HepG2 (cell line): ENCODE measurements at regions not wholly inside any gene's neighbourhood (a gene's known extent, or its start where the extent isn't known, plus 50 kb on each side); places are given as distances from the start of the nearest gene placed in this dataset.

Experiments
- ATAC-seq: fragments of 200-7000 bp; cut with Tn5 transposase; 3 replicates; pipeline ENCODE4 v1.9.1; 2020; ENCODE audit warnings: mild to moderate bottlenecking, moderate library complexity
- BruUV-seq: library from RNA; stranded (reverse); fragments of 400-500 nt; replicated peaks from 2 replicates; lab custom pipeline; 2021; lab: Mats Ljungman, UMichigan
- CTCF ChIA-PET: fragments of 300-600 bp; formaldehyde crosslinking; extraction: SDS; loops from one replicate; lab custom pipeline; 2021; ENCODE audit warnings: low total read pairs, inconsistent platforms, low intra/inter-chr PET ratio; lab: Yijun Ruan, JAX
- POLR2A ChIA-PET: fragments of 350-600 bp; sonication (Branson Sonifier 250); formaldehyde crosslinking; loops from one replicate; lab custom pipeline; 2020; ENCODE audit warnings: antibody characterized with exemption, inconsistent platforms; lab: Yijun Ruan, JAX
- DNase-seq: peaks from one replicate; pipeline ENCODE4 v3.0.0-alpha.2; 2015; ENCODE audit warnings: low spot score
- FAIRE-seq: peaks from 3 replicates; lab custom pipeline; 2011; peaks lifted over from hg19 to GRCh38; lab: Jason Lieb, UNC
- H2AFZ ChIP-seq: one replicate; pipeline ENCODE4 v1.6.1; 2011; ENCODE audit warnings: low read length, inconsistent platforms
- H3K27ac ChIP-seq: fragments of 300-600 bp; 3 replicates; pipeline ENCODE4 v1.8.0; 2011; ENCODE audit warnings: mixed run types, mild to moderate bottlenecking, mixed read lengths, low read length, inconsistent platforms; ENCODE audit not compliant: insufficient read depth; ENCODE audit errors: extremely low read length
- H3K27me3 ChIP-seq, 2 experiments: fragments of 200-600 bp in 1 of 2; 2 replicates in 1 of 2; 3 replicates in 1 of 2; pipeline versions ENCODE4 v1.6.0 to v1.8.0; 2011; ENCODE audit warnings: low read length in 2 of 2, mild to moderate bottlenecking in 2 of 2, moderate library complexity in 2 of 2, inconsistent platforms in 1 of 2; ENCODE audit not compliant: insufficient read depth in 2 of 2, control insufficient read depth in 1 of 2
- H3K36me3 ChIP-seq, 2 experiments: fragments of 200-600 bp in 1 of 2; replicated peaks in 1 of 2; 2 replicates in 1 of 2; 3 replicates in 1 of 2; pipeline versions ENCODE4 v1.5.1 to v1.8.0; 2011; ENCODE audit warnings: low read length in 2 of 2, inconsistent platforms in 1 of 2; ENCODE audit not compliant: insufficient read depth in 2 of 2, control insufficient read depth in 1 of 2
- H3K4me1 ChIP-seq: 2 replicates; pipeline ENCODE4 v1.5.1; 2012; ENCODE audit warnings: low read length, inconsistent platforms; ENCODE audit not compliant: insufficient read depth
- H3K4me2 ChIP-seq: 2 replicates; pipeline ENCODE4 v1.6.0; 2011; ENCODE audit warnings: low read depth, low read length, inconsistent platforms
- H3K4me3 ChIP-seq, 3 experiments: fragments of 200-600 bp in 1 of 3; sonication (generic), shearing (Covaris generic) in 1 of 3; replicated peaks in 1 of 3; 2 replicates each; pipeline ENCODE4 v1.5.1; 2011 to 2016; ENCODE audit warnings: low read length in 3 of 3, inconsistent platforms in 2 of 3, low read depth in 2 of 3, mild to moderate bottlenecking in 2 of 3, control low read depth in 1 of 3, mixed read lengths in 1 of 3; ENCODE audit not compliant: insufficient read depth in 1 of 3
- H3K79me2 ChIP-seq: one replicate; pipeline ENCODE4 v1.6.1; 2011; ENCODE audit warnings: low read length, inconsistent platforms; ENCODE audit not compliant: insufficient read depth
- H3K9ac ChIP-seq: 2 replicates; pipeline ENCODE4 v1.6.0; 2011; ENCODE audit warnings: mild to moderate bottlenecking, low read depth, low read length, inconsistent platforms; ENCODE audit not compliant: insufficient read depth
- H3K9me3 ChIP-seq: 2 replicates; pipeline ENCODE4 v1.5.1; 2012; ENCODE audit warnings: mild to moderate bottlenecking, low read length
- H4K20me1 ChIP-seq: 2 replicates; pipeline ENCODE4 v1.6.0; 2011; ENCODE audit warnings: inconsistent platforms, mild to moderate bottlenecking, low read length, moderate library complexity; ENCODE audit not compliant: insufficient read depth
- AKAP8 ChIP-seq: sonication (generic); formaldehyde crosslinking; IDR thresholded peaks from 2 replicates; pipeline ENCODE4 v1.5.1; 2020; ENCODE audit warnings: mild to moderate bottlenecking, missing genetic modification reagents
- CEBPB ChIP-seq: IDR thresholded peaks from 2 replicates; pipeline ENCODE4 v1.6.1; 2011; ENCODE audit warnings: low read depth, low read length, improper control_type of control experiment, borderline replicate concordance
- CEBPG ChIP-seq: IDR thresholded peaks from 2 replicates; pipeline ENCODE4 v1.6.1; 2016
- KLF12 ChIP-seq: sonication (generic); formaldehyde crosslinking; IDR thresholded peaks from 2 replicates; pipeline ENCODE4 v1.4.0; 2020; ENCODE audit warnings: missing genetic modification reagents, borderline replicate concordance
- NR2C2 ChIP-seq: sonication (generic); formaldehyde crosslinking; IDR thresholded peaks from 2 replicates; pipeline ENCODE4 v1.4.0; 2020; ENCODE audit warnings: missing genetic modification reagents, mild to moderate bottlenecking, moderate library complexity, borderline replicate concordance
- PCBP2 ChIP-seq: fragments of 200-400 bp; formaldehyde crosslinking; optimal IDR thresholded peaks from 2 replicates; pipeline ENCODE3; 2018; ENCODE audit warnings: low read length, low read depth; ENCODE audit not compliant: poor library complexity, severe bottlenecking
- PPARG ChIP-seq: conservative IDR thresholded peaks from 2 replicates; pipeline ENCODE4 v1.6.1; 2016; ENCODE audit warnings: missing biosample characterization, missing genetic modification reagents
- ZNF607 ChIP-seq: sonication (generic); formaldehyde crosslinking; IDR thresholded peaks from 2 replicates; pipeline ENCODE4 v1.5.1; 2020; ENCODE audit warnings: missing genetic modification reagents, mild to moderate bottlenecking, borderline replicate concordance
- ZSCAN22 ChIP-seq: sonication (generic); formaldehyde crosslinking; IDR thresholded peaks from 2 replicates; pipeline ENCODE4 v1.4.0; 2020; ENCODE audit warnings: mild to moderate bottlenecking, missing genetic modification reagents
- WGBS: methylation state at CpG from one replicate; pipeline ENCODE4 v1.1.6; 2017; ENCODE audit warnings: low lambda C conversion rate; 5-methylcytosine and 5-hydroxymethylcytosine counted together
- in situ Hi-C: cut with HindIII; loops from 2 replicates; pipeline ENCODE4 v1.10.0; 2017; ENCODE audit warnings: low pct_unique_long_range_greater_than_20kb; ENCODE audit not compliant: extremely low pct_ligation_motif_present
- intact Hi-C: fragments of 100-400 bp; cut with micrococcal nuclease; formaldehyde crosslinking; loops from one replicate; pipeline ENCODE4 v1.10.0; 2022; ENCODE audit not compliant: unreplicated experiment
- TF ChIP-seq, protein P1 (sequence below): sonication (generic); formaldehyde crosslinking; conservative IDR thresholded peaks from 2 replicates; pipeline ENCODE4 v1.4.0; 2020; ENCODE audit warnings: missing genetic modification reagents
- TF ChIP-seq, protein P2 (sequence below): sonication (generic); formaldehyde crosslinking; IDR thresholded peaks from 2 replicates; pipeline ENCODE4 v1.4.0; 2020; ENCODE audit warnings: missing genetic modification reagents, borderline replicate concordance
- TF ChIP-seq, protein P3 (sequence below): sonication (generic); formaldehyde crosslinking; IDR thresholded peaks from 2 replicates; pipeline ENCODE4 v1.5.0; 2020; ENCODE audit warnings: mild to moderate bottlenecking, missing genetic modification reagents
- TF ChIP-seq, protein P4 (sequence below): sonication (generic); formaldehyde crosslinking; IDR thresholded peaks from 2 replicates; pipeline ENCODE4 v1.4.0; 2020; ENCODE audit warnings: missing genetic modification reagents

DNA sequence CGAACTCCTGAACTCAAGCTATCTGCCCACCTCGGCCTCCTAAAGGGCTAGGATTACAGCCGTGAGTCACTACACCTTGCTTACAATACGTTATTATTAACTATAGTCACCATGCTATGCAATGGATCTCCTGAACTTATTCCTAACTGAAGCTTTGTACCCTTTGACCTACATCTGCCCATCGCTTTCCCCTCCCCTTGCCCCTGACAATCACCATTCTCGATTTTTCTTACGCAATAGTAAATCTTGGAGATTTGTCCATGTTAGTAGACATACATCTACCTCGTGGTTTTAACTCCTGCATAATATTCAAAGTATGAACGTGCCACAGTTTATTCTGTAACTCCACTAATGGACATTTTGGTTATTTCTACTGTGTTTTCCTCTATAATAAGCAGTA, 120.6 kb downstream of the NPIPB5 start:
- BruUV-seq: no TSS peak
- no peak for FAIRE-seq
- Histone ChIP-seq H3K36me3 (no peaks in the 10 kb centered on the region), H3K79me2 (no peaks in the 10 kb centered on the region), H3K4me2 (no peak overlapping the region), H3K4me3 (no peak overlapping the region), H4K20me1 (no peaks in the 10 kb centered on the region), H3K27me3 (peaks cover 2 to 32% of the 10 kb centered on the region in 2 experiments; a peak in 2 of 5 replicates), H3K9ac (no peak overlapping the region), H3K4me1 (no peaks in the 10 kb centered on the region), H3K27ac (no peak overlapping the region), H2AFZ (no peak overlapping the region), H3K9me3 (no peaks in the 10 kb centered on the region)
- POLR2A ChIA-PET: no interaction called here
- intact Hi-C loops: loop anchor here (10.0 kb wide), 1 partner anchor 1056 kb away; no protein-coding TSS in a partner anchor
- DNase-seq: no peak
- 20% methylated on average over 9 of the region's 9 CpGs for WGBS
- CTCF ChIA-PET: no interaction called here
- no peak for ATAC-seq
- in situ Hi-C loops: no loop called here
- TF ChIP-seq CEBPG (CRISPR knock-in tag) (peak; percentile 61), PCBP2 (no peak), PPARG (0 out of 2 replicates have a peak, but pooled peaks have one; percentile 60), AKAP8 (CRISPR knock-in tag) (no peak), CEBPB (peak; percentile 97), NR2C2 (CRISPR knock-in tag) (peak; percentile 24; the same call in 1 of the 2 replicates), KLF12 (no peak), ZSCAN22 (CRISPR knock-in tag) (no peak), ZNF607 (CRISPR knock-in tag) (no peak)
- TF ChIP-seq, protein P1, sequence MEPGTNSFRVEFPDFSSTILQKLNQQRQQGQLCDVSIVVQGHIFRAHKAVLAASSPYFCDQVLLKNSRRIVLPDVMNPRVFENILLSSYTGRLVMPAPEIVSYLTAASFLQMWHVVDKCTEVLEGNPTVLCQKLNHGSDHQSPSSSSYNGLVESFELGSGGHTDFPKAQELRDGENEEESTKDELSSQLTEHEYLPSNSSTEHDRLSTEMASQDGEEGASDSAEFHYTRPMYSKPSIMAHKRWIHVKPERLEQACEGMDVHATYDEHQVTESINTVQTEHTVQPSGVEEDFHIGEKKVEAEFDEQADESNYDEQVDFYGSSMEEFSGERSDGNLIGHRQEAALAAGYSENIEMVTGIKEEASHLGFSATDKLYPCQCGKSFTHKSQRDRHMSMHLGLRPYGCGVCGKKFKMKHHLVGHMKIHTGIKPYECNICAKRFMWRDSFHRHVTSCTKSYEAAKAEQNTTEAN: no peak
- TF ChIP-seq, protein P2, sequence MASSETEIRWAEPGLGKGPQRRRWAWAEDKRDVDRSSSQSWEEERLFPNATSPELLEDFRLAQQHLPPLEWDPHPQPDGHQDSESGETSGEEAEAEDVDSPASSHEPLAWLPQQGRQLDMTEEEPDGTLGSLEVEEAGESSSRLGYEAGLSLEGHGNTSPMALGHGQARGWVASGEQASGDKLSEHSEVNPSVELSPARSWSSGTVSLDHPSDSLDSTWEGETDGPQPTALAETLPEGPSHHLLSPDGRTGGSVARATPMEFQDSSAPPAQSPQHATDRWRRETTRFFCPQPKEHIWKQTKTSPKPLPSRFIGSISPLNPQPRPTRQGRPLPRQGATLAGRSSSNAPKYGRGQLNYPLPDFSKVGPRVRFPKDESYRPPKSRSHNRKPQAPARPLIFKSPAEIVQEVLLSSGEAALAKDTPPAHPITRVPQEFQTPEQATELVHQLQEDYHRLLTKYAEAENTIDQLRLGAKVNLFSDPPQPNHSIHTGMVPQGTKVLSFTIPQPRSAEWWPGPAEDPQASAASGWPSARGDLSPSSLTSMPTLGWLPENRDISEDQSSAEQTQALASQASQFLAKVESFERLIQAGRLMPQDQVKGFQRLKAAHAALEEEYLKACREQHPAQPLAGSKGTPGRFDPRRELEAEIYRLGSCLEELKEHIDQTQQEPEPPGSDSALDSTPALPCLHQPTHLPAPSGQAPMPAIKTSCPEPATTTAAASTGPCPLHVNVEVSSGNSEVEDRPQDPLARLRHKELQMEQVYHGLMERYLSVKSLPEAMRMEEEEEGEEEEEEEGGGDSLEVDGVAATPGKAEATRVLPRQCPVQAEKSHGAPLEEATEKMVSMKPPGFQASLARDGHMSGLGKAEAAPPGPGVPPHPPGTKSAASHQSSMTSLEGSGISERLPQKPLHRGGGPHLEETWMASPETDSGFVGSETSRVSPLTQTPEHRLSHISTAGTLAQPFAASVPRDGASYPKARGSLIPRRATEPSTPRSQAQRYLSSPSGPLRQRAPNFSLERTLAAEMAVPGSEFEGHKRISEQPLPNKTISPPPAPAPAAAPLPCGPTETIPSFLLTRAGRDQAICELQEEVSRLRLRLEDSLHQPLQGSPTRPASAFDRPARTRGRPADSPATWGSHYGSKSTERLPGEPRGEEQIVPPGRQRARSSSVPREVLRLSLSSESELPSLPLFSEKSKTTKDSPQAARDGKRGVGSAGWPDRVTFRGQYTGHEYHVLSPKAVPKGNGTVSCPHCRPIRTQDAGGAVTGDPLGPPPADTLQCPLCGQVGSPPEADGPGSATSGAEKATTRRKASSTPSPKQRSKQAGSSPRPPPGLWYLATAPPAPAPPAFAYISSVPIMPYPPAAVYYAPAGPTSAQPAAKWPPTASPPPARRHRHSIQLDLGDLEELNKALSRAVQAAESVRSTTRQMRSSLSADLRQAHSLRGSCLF (CRISPR knock-in tag): no peak
- TF ChIP-seq, protein P3, sequence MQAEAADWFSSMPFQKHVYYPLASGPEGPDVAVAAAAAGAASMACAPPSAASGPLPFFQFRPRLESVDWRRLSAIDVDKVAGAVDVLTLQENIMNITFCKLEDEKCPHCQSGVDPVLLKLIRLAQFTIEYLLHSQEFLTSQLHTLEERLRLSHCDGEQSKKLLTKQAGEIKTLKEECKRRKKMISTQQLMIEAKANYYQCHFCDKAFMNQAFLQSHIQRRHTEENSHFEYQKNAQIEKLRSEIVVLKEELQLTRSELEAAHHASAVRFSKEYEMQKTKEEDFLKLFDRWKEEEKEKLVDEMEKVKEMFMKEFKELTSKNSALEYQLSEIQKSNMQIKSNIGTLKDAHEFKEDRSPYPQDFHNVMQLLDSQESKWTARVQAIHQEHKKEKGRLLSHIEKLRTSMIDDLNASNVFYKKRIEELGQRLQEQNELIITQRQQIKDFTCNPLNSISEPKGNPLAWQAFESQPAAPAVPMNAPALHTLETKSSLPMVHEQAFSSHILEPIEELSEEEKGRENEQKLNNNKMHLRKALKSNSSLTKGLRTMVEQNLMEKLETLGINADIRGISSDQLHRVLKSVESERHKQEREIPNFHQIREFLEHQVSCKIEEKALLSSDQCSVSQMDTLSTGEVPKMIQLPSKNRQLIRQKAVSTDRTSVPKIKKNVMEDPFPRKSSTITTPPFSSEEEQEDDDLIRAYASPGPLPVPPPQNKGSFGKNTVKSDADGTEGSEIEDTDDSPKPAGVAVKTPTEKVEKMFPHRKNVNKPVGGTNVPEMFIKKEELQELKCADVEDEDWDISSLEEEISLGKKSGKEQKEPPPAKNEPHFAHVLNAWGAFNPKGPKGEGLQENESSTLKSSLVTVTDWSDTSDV (CRISPR knock-in tag): no peak
- TF ChIP-seq, protein P4, sequence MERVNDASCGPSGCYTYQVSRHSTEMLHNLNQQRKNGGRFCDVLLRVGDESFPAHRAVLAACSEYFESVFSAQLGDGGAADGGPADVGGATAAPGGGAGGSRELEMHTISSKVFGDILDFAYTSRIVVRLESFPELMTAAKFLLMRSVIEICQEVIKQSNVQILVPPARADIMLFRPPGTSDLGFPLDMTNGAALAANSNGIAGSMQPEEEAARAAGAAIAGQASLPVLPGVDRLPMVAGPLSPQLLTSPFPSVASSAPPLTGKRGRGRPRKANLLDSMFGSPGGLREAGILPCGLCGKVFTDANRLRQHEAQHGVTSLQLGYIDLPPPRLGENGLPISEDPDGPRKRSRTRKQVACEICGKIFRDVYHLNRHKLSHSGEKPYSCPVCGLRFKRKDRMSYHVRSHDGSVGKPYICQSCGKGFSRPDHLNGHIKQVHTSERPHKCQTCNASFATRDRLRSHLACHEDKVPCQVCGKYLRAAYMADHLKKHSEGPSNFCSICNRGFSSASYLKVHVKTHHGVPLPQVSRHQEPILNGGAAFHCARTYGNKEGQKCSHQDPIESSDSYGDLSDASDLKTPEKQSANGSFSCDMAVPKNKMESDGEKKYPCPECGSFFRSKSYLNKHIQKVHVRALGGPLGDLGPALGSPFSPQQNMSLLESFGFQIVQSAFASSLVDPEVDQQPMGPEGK (CRISPR knock-in tag): no peak
